ENCODE measurements at regions not wholly inside any gene's neighbourhood (a gene's known extent, or its start where the extent isn't known, plus 50 kb on each side); places are given as distances from the start of the nearest gene placed in this dataset.

- TF ChIP-seq POLR2A (IDR thresholded peaks at IDR 0.05) (no peak), CTCF (IDR thresholded peaks at IDR 0.05) (no peak)
Observed at GRCh38 chr1:65036570-65037051, 70.3 kb upstream of the JAK1 start.
